H9 (cell line): ENCODE measurements at regions not wholly inside any gene's neighbourhood (a gene's known extent, or its start where the extent isn't known, plus 50 kb on each side); places are given as distances from the start of the nearest gene placed in this dataset.

Experiments used
- DNase-seq: peaks from one replicate; pipeline ENCODE4 v3.0.0-alpha.2; 2017
- H2AFZ ChIP-seq: one replicate; pipeline ENCODE4 v1.6.1; 2013; ENCODE audit warnings: mild to moderate bottlenecking, low read length, control low read depth, moderate library complexity
- H2AK5ac ChIP-seq: 2 replicates; pipeline ENCODE4 v1.6.1; 2013; ENCODE audit warnings: low read length, control low read depth, mixed read lengths; ENCODE audit not compliant: insufficient read length
- H2BK120ac ChIP-seq: one replicate; pipeline ENCODE4 v1.6.1; 2013; ENCODE audit warnings: low read depth, mild to moderate bottlenecking, low read length, control low read depth, inconsistent platforms; ENCODE audit not compliant: poor library complexity, severe bottlenecking
- H2BK12ac ChIP-seq: 2 replicates; pipeline ENCODE4 v1.6.1; 2013; ENCODE audit warnings: low read length, control low read depth, mixed read lengths, low read depth; ENCODE audit not compliant: insufficient read length
- H2BK15ac ChIP-seq: 2 replicates; pipeline ENCODE4 v1.6.1; 2013; ENCODE audit warnings: low read depth, low read length, control low read depth
- H2BK20ac ChIP-seq: one replicate; pipeline ENCODE4 v1.6.1; 2013; ENCODE audit warnings: low read depth, mild to moderate bottlenecking, low read length, control low read depth, inconsistent platforms; ENCODE audit not compliant: poor library complexity, severe bottlenecking
- H2BK5ac ChIP-seq: 2 replicates; pipeline ENCODE4 v1.6.1; 2013; ENCODE audit warnings: low read length, control low read depth, mixed read lengths; ENCODE audit not compliant: insufficient read length
- H3K14ac ChIP-seq: 2 replicates; pipeline ENCODE4 v1.6.1; 2013; ENCODE audit warnings: low read length, control low read depth; ENCODE audit not compliant: insufficient read depth
- H3K18ac ChIP-seq: 2 replicates; pipeline ENCODE4 v1.6.1; 2013; ENCODE audit warnings: low read depth, mild to moderate bottlenecking, mixed read lengths, low read length, control low read depth; ENCODE audit not compliant: insufficient read length
- H3K23ac ChIP-seq: 2 replicates; pipeline ENCODE4 v1.6.1; 2013; ENCODE audit warnings: low read length, control low read depth, mixed read lengths, low read depth; ENCODE audit not compliant: insufficient read length
- H3K23me2 ChIP-seq: 2 replicates; pipeline ENCODE4 v1.6.1; 2013; ENCODE audit warnings: low read depth, mild to moderate bottlenecking, mixed read lengths, low read length, control low read depth; ENCODE audit not compliant: insufficient read length, poor library complexity, severe bottlenecking
- H3K27ac ChIP-seq: 2 replicates; pipeline ENCODE4 v1.5.1; 2013; ENCODE audit warnings: low read length, control low read depth, mixed read lengths, low read depth; ENCODE audit not compliant: insufficient read length
- H3K27me3 ChIP-seq: 2 replicates; pipeline ENCODE4 v1.6.1; 2013; ENCODE audit warnings: low read length, control low read depth, inconsistent platforms; ENCODE audit not compliant: insufficient read depth
- H3K4ac ChIP-seq: 2 replicates; pipeline ENCODE4 v1.6.1; 2013; ENCODE audit warnings: low read depth, mild to moderate bottlenecking, control low read depth, inconsistent platforms, low read length, moderate library complexity
- H3K4me1 ChIP-seq: 2 replicates; pipeline ENCODE4 v1.6.1; 2013; ENCODE audit warnings: low read length, control low read depth, inconsistent platforms; ENCODE audit not compliant: insufficient read depth
- H3K4me2 ChIP-seq: 2 replicates; pipeline ENCODE4 v1.6.1; 2013; ENCODE audit warnings: low read length, control low read depth, mixed read lengths; ENCODE audit not compliant: insufficient read length, insufficient read depth
- H3K56ac ChIP-seq: 2 replicates; pipeline ENCODE4 v1.6.1; 2013; ENCODE audit warnings: low read depth, mild to moderate bottlenecking, mixed read lengths, low read length, control low read depth; ENCODE audit not compliant: insufficient read length
- H3K79me1 ChIP-seq: 2 replicates; pipeline ENCODE4 v1.6.1; 2013; ENCODE audit warnings: low read depth, mild to moderate bottlenecking, moderate library complexity, low read length, control low read depth, inconsistent platforms; ENCODE audit not compliant: insufficient read depth, poor library complexity, severe bottlenecking
- H3K79me2 ChIP-seq: 2 replicates; pipeline ENCODE4 v1.6.1; 2013; ENCODE audit warnings: low read length, control low read depth, inconsistent platforms; ENCODE audit not compliant: insufficient read depth
- H3K9ac ChIP-seq: 2 replicates; pipeline ENCODE4 v1.6.1; 2013; ENCODE audit warnings: low read length, control low read depth, mixed read lengths; ENCODE audit not compliant: insufficient read length; ENCODE audit errors: extremely low read depth
- H3K9me3 ChIP-seq: one replicate; pipeline ENCODE4 v1.6.1; 2013; ENCODE audit warnings: low read depth, low read length, inconsistent platforms; ENCODE audit not compliant: control insufficient read depth
- H3T11ph ChIP-seq: one replicate; pipeline ENCODE4 v1.6.1; 2013; ENCODE audit warnings: mild to moderate bottlenecking, low read length, control low read depth, inconsistent platforms
- H4K20me1 ChIP-seq: one replicate; pipeline ENCODE4 v1.6.1; 2013; ENCODE audit not compliant: control insufficient read depth, insufficient read length, insufficient read depth
- H4K5ac ChIP-seq: 2 replicates; pipeline ENCODE4 v1.6.1; 2013; ENCODE audit warnings: low read depth, mild to moderate bottlenecking, mixed read lengths, low read length, control low read depth; ENCODE audit not compliant: insufficient read length
- H4K8ac ChIP-seq: replicated peaks from 2 replicates; pipeline ENCODE4 v1.6.1; 2013; ENCODE audit warnings: low read length, control low read depth, mixed read lengths, low read depth; ENCODE audit not compliant: insufficient read length
- H4K91ac ChIP-seq: 2 replicates; pipeline ENCODE4 v1.6.1; 2013; ENCODE audit warnings: low read depth, mild to moderate bottlenecking, moderate library complexity, mixed read lengths, low read length, control low read depth; ENCODE audit not compliant: insufficient read length
- H3K27ac Mint-ChIP-seq, 3 experiments: 2 replicates in 2 of 3; 3 replicates in 1 of 3; pipeline ENCODE4 v1.8.0; 2020 to 2021; ENCODE audit warnings: mixed read lengths in 3 of 3, mild to moderate bottlenecking in 1 of 3, moderate library complexity in 1 of 3
- H3K27me3 Mint-ChIP-seq: 2 replicates; pipeline ENCODE4 v1.8.0; 2021; ENCODE audit warnings: low read depth, mild to moderate bottlenecking, moderate library complexity, mixed read lengths
- H3K36me3 Mint-ChIP-seq, 3 experiments: 2 replicates in 2 of 3; 3 replicates in 1 of 3; pipeline ENCODE4 v1.8.0; 2020 to 2021; ENCODE audit warnings: low read depth in 3 of 3, mixed read lengths in 3 of 3; ENCODE audit not compliant: insufficient read depth in 1 of 3
- H3K4me1 Mint-ChIP-seq, 2 experiments: 2 replicates each; pipeline ENCODE4 v1.8.0; 2020; ENCODE audit warnings: mixed read lengths in 2 of 2
- H3K4me3 Mint-ChIP-seq, 2 experiments: 2 replicates in 1 of 2; 3 replicates in 1 of 2; pipeline ENCODE4 v1.8.0; 2020 to 2021; ENCODE audit warnings: mild to moderate bottlenecking in 2 of 2, mixed read lengths in 2 of 2, moderate library complexity in 1 of 2
- H3K9me3 Mint-ChIP-seq, 2 experiments: 2 replicates in 1 of 2; 3 replicates in 1 of 2; pipeline ENCODE4 v1.8.0; 2020; ENCODE audit warnings: mild to moderate bottlenecking in 2 of 2, mixed read lengths in 2 of 2, moderate library complexity in 1 of 2
- whole genome bisulfite sequencing: extraction: QIAGEN DNeasy Blood & Tissue Kit; methylation state at CpG from one replicate; pipeline ENCODE4 v1.1.7; 2013; ENCODE audit warnings: missing lambda C conversion rate, low lambda C conversion rate, mixed read lengths; ENCODE audit not compliant: insufficient read length; ENCODE audit errors: extremely low coverage; 5-methylcytosine and 5-hydroxymethylcytosine counted together
- TF ChIP-seq, protein P1 (sequence below): fragments of 200-600 bp; sonication (generic); conservative IDR thresholded peaks from 3 replicates; pipeline ENCODE4 v1.8.0; 2021; ENCODE audit warnings: antibody characterized with exemption, mild to moderate bottlenecking

- H3K4me1 Mint-ChIP-seq = peaks cover 4 to 8% of the 10 kb centered on the region in 2 experiments
- DNase-seq = no peak
- Histone ChIP-seq H2BK15ac (no peak overlapping the region), H3K23ac (no peak overlapping the region), H3K9me3 (no peaks in the 10 kb centered on the region), H3K27me3 (no peaks in the 10 kb centered on the region), H3K18ac (no peak overlapping the region), H2BK12ac (no peak overlapping the region), H2BK5ac (no peak overlapping the region), H3K9ac (no peak overlapping the region), H3K27ac (no peak overlapping the region), H3K14ac (no peak overlapping the region), H3K79me2 (no peaks in the 10 kb centered on the region), H3K4me1 (no peaks in the 10 kb centered on the region), H4K8ac (no peak overlapping the region), H2BK120ac (no peak overlapping the region), H3K23me2 (no peaks in the 10 kb centered on the region), H2AK5ac (no peak overlapping the region), H4K20me1 (no peaks in the 10 kb centered on the region), H3K79me1 (no peaks in the 10 kb centered on the region), H2AFZ (no peak overlapping the region), H3T11ph (no peak overlapping the region), H3K4ac (no peak overlapping the region), H4K91ac (no peak overlapping the region), H4K5ac (no peak overlapping the region), H2BK20ac (no peak overlapping the region), H3K4me2 (no peak overlapping the region), H3K56ac (no peak overlapping the region)
- H3K27ac Mint-ChIP-seq = no peak overlapping the region
- no peaks in the 10 kb centered on the region; a peak in 2 of 5 replicates for H3K9me3 Mint-ChIP-seq
- H3K4me3 Mint-ChIP-seq = no peak overlapping the region
- TF ChIP-seq, protein P1, sequence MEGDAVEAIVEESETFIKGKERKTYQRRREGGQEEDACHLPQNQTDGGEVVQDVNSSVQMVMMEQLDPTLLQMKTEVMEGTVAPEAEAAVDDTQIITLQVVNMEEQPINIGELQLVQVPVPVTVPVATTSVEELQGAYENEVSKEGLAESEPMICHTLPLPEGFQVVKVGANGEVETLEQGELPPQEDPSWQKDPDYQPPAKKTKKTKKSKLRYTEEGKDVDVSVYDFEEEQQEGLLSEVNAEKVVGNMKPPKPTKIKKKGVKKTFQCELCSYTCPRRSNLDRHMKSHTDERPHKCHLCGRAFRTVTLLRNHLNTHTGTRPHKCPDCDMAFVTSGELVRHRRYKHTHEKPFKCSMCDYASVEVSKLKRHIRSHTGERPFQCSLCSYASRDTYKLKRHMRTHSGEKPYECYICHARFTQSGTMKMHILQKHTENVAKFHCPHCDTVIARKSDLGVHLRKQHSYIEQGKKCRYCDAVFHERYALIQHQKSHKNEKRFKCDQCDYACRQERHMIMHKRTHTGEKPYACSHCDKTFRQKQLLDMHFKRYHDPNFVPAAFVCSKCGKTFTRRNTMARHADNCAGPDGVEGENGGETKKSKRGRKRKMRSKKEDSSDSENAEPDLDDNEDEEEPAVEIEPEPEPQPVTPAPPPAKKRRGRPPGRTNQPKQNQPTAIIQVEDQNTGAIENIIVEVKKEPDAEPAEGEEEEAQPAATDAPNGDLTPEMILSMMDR = no peak
- H3K27me3 Mint-ChIP-seq = peaks cover 4% of the 10 kb centered on the region; the same call in 1 of the 2 replicates
- no CpG with 5 or more reads among the region's 2 CpGs for WGBS
- H3K36me3 Mint-ChIP-seq = no peaks in the 10 kb centered on the region
Observed at GRCh38 chr6:73964241-73964854, 268.3 kb downstream of the CD109 start.
